Loucy (cell line): ENCODE measurements at regions not wholly inside any gene's neighbourhood (a gene's known extent, or its start where the extent isn't known, plus 50 kb on each side); places are given as distances from the start of the nearest gene placed in this dataset.

ENCODE experiments used
- H2AFZ ChIP-seq: fragments of 200-600 bp; sonication (generic); 2 replicates; pipeline ENCODE4 v1.6.0; 2016; ENCODE audit warnings: antibody characterized with exemption, mild to moderate bottlenecking, low read length, moderate library complexity
- H3F3A ChIP-seq: fragments of 200-600 bp; 2 replicates; pipeline ENCODE4 v1.6.0; 2016; ENCODE audit warnings: antibody characterized with exemption, low read depth, mild to moderate bottlenecking
- H3K27me3 ChIP-seq: fragments of 200-600 bp; sonication (generic); 2 replicates; pipeline ENCODE4 v1.6.1; 2014; ENCODE audit warnings: low read length, mild to moderate bottlenecking; ENCODE audit not compliant: insufficient read depth, poor library complexity, severe bottlenecking
- H3K36me3 ChIP-seq: fragments of 200-600 bp; sonication (generic); 2 replicates; pipeline ENCODE4 v1.6.1; 2016; ENCODE audit warnings: low read length; ENCODE audit not compliant: insufficient read depth
- H3K4me1 ChIP-seq: fragments of 200-600 bp; sonication (generic); 2 replicates; pipeline ENCODE4 v1.5.1; 2014; ENCODE audit warnings: low read length, mild to moderate bottlenecking; ENCODE audit not compliant: insufficient read depth, poor library complexity, severe bottlenecking
- H3K4me2 ChIP-seq: fragments of 200-600 bp; sonication (generic); 2 replicates; pipeline ENCODE4 v1.6.0; 2014; ENCODE audit warnings: antibody characterized with exemption, low read length, low read depth, mild to moderate bottlenecking; ENCODE audit not compliant: poor library complexity, severe bottlenecking
- H3K4me3 ChIP-seq: fragments of 200-600 bp; sonication (generic); 2 replicates; pipeline ENCODE4 v1.5.1; 2014; ENCODE audit warnings: low read length, mild to moderate bottlenecking, mixed read lengths; ENCODE audit not compliant: poor library complexity, severe bottlenecking
- H3K79me2 ChIP-seq: fragments of 200-600 bp; sonication (generic); 2 replicates; pipeline ENCODE4 v1.6.1; 2014; ENCODE audit warnings: low read length; ENCODE audit not compliant: insufficient read depth
- H3K9ac ChIP-seq: fragments of 200-600 bp; sonication (generic); 2 replicates; pipeline ENCODE4 v1.6.0; 2014; ENCODE audit warnings: mild to moderate bottlenecking, low read depth, low read length, moderate library complexity; ENCODE audit not compliant: poor library complexity, severe bottlenecking
- H3K9me2 ChIP-seq: fragments of 200-600 bp; sonication (generic); replicated peaks from 2 replicates; pipeline ENCODE4 v1.6.1; 2016; ENCODE audit warnings: low read depth, low read length, mixed read lengths
- H3K9me3 ChIP-seq: fragments of 200-600 bp; sonication (generic); 2 replicates; pipeline ENCODE4 v1.6.1; 2014; ENCODE audit warnings: mild to moderate bottlenecking, antibody characterized with exemption, low read length, low read depth; ENCODE audit not compliant: insufficient read depth
- H4K20me1 ChIP-seq: fragments of 200-600 bp; sonication (generic); 2 replicates; pipeline ENCODE4 v1.6.0; 2014; ENCODE audit warnings: antibody characterized with exemption, low read length, mild to moderate bottlenecking; ENCODE audit not compliant: insufficient read depth, poor library complexity, severe bottlenecking
- CTCF ChIP-seq: fragments of 200-600 bp; sonication (generic); conservative IDR thresholded peaks from 2 replicates; pipeline ENCODE4 v1.5.1; 2014; ENCODE audit warnings: mild to moderate bottlenecking, antibody characterized with exemption, low read length
- EZH2phosphoT487 ChIP-seq: fragments of 200-600 bp; IDR thresholded peaks from 2 replicates; pipeline ENCODE4 v1.6.1; 2018; ENCODE audit warnings: antibody characterized with exemption, mild to moderate bottlenecking, moderate library complexity, borderline replicate concordance

- H3F3A ChIP-seq: no peaks in the 10 kb centered on the region
- no peaks in the 10 kb centered on the region for H3K36me3 ChIP-seq
- H3K4me3 ChIP-seq: no peak overlapping the region
- no peaks in the 10 kb centered on the region for H4K20me1 ChIP-seq
- H3K27me3 ChIP-seq: no peaks in the 10 kb centered on the region
- H3K9ac ChIP-seq: no peak overlapping the region
- H3K4me1 ChIP-seq: peaks cover under 1% of the 10 kb centered on the region
- no peaks in the 10 kb centered on the region for H3K9me2 ChIP-seq
- TF ChIP-seq EZH2phosphoT487 (no peak), CTCF (no peak)
- no peaks in the 10 kb centered on the region for H3K9me3 ChIP-seq
- H2AFZ ChIP-seq: no peak overlapping the region
- no peaks in the 10 kb centered on the region for H3K79me2 ChIP-seq
- H3K4me2 ChIP-seq: no peak overlapping the region
Observed at GRCh38 chr10:31129271-31129670, 97.6 kb upstream of the ZNF438 start.

DNA sequence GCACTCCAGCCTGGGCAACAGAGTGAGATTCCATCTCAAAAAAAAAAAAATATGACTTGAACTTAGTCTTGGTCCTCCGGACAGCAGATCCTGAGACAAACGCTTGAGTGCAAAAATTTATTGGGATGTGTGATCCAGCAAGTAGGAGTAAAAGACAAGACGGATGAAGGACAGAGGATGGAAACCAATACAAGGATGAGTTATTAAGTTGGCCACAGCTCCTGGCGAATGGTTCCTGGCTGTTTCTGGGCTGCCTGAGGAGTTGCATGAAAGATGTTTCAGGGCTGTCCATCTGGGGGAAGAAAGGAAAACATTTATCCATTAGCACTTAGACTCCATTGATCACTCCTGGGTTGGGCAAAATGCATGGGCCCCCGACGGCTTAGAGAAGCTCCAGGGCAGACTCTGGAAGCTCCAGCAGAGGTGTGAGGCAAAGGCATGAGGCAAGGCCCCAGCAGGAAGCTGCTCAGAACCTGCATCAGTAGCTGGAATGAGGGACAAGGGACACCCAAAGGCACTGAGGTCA lies 98.3 kb upstream of the ZNF438 start:
- Histone ChIP-seq H3K9ac (no peak overlapping the region), H3K4me3 (no peak overlapping the region), H3K36me3 (no peaks in the 10 kb centered on the region), H3K79me2 (no peaks in the 10 kb centered on the region), H3K4me2 (no peak overlapping the region), H3K27me3 (no peaks in the 10 kb centered on the region), H4K20me1 (no peaks in the 10 kb centered on the region), H3K4me1 (peaks cover 7% of the 10 kb centered on the region), H3K9me3 (no peaks in the 10 kb centered on the region), H3K9me2 (no peaks in the 10 kb centered on the region), H3F3A (no peaks in the 10 kb centered on the region), H2AFZ (no peak overlapping the region)
- no peak for TF ChIP-seq EZH2phosphoT487
- no peak for TF ChIP-seq CTCF

DNA sequence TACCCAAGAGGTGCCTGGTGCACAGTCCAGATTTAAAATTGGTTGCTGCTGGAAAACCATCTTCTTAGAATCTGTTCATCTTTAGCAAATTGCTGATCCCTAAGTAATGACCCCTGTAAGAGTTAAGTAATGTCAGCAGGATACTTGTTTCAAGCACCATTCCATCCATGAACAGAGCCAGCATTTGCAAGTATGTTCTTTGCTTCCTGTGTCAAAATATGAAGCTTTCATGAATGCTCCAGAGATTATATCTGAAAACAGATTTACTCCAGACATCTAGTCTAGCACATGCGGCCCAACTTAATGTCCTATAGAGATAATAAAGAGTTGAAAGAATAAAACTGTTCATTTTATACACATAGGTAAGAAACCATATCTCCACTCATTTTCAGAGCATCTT lies 98.7 kb upstream of the ZNF438 start:
- no peaks in the 10 kb centered on the region for H3K9me3 ChIP-seq
- no peaks in the 10 kb centered on the region for H3K36me3 ChIP-seq
- H3K79me2 ChIP-seq: no peaks in the 10 kb centered on the region
- H3K4me1 ChIP-seq: peaks cover 12% of the 10 kb centered on the region
- no peaks in the 10 kb centered on the region for H3K9me2 ChIP-seq
- H3K27me3 ChIP-seq: no peaks in the 10 kb centered on the region
- no peaks in the 10 kb centered on the region for H3F3A ChIP-seq
- no peak overlapping the region for H2AFZ ChIP-seq
- TF ChIP-seq EZH2phosphoT487: no peak
- TF ChIP-seq CTCF: no peak
- H3K4me2 ChIP-seq: no peak overlapping the region
- no peaks in the 10 kb centered on the region for H4K20me1 ChIP-seq
- no peak overlapping the region for H3K9ac ChIP-seq
- no peak overlapping the region for H3K4me3 ChIP-seq
